GM20000 (cell line): ENCODE measurements at regions not wholly inside any gene's neighbourhood (a gene's known extent, or its start where the extent isn't known, plus 50 kb on each side); places are given as distances from the start of the nearest gene placed in this dataset.

Source experiments
- DNase-seq: peaks from one replicate; pipeline ENCODE4 v3.0.0; 2012; ENCODE audit warnings: low spot score
- TF ChIP-seq, protein P1 (sequence below): IDR thresholded peaks from 2 replicates; pipeline ENCODE4 v1.5.1; 2012; ENCODE audit warnings: mild to moderate bottlenecking, control low read depth; ENCODE audit errors: extremely low read depth, missing control alignments

DNA sequence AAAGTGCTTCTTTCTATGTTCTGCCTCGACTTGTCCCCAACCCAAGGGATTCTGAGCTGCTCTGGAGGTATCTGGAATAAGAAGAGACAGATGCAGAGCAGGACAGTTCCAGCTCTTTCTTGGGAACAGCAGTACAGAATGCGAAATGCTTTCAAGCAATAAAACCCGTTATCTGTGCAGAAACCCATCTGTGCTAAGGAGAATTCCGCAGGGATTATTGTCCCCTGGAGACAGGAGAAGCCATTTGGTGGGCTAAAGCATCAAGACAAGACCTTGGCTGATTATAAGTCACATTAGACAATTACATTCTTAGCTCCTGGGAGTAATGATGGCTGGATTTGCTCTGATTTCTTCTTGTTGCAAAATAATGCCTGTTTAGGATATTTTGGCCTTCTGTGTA is 185.4 kb upstream of the GLI2 start:
- TF ChIP-seq, protein P1, sequence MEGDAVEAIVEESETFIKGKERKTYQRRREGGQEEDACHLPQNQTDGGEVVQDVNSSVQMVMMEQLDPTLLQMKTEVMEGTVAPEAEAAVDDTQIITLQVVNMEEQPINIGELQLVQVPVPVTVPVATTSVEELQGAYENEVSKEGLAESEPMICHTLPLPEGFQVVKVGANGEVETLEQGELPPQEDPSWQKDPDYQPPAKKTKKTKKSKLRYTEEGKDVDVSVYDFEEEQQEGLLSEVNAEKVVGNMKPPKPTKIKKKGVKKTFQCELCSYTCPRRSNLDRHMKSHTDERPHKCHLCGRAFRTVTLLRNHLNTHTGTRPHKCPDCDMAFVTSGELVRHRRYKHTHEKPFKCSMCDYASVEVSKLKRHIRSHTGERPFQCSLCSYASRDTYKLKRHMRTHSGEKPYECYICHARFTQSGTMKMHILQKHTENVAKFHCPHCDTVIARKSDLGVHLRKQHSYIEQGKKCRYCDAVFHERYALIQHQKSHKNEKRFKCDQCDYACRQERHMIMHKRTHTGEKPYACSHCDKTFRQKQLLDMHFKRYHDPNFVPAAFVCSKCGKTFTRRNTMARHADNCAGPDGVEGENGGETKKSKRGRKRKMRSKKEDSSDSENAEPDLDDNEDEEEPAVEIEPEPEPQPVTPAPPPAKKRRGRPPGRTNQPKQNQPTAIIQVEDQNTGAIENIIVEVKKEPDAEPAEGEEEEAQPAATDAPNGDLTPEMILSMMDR: no peak
- DNase-seq: no peak

DNA sequence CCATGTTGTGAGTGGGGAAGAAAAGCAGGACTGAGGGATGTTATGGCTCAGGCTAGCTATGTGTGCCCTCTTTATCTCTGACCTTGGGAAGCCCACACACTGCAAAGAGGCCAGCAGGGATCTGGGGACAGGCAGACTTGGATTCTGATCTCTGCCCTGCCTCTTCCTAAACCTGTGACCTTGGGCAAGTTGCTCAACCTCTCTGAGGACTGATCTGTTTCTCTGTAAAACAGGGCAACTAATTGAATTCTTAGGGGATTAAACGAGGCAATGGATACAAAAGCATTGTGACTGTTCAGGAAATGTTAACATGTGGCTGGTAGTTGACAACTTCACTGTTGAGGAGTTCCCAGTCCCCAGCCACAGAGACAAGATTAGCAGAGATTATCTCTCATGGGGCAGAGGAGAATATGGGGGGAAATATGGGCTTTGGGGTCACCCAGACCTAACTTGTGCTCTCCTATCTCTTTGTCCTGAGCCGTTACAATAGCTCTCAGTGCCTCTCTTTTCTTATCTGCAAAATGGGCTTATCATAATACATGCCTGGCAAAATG is 184.7 kb upstream of the GLI2 start:
- TF ChIP-seq, protein P1: no peak
- DNase-seq: no peak

DNA sequence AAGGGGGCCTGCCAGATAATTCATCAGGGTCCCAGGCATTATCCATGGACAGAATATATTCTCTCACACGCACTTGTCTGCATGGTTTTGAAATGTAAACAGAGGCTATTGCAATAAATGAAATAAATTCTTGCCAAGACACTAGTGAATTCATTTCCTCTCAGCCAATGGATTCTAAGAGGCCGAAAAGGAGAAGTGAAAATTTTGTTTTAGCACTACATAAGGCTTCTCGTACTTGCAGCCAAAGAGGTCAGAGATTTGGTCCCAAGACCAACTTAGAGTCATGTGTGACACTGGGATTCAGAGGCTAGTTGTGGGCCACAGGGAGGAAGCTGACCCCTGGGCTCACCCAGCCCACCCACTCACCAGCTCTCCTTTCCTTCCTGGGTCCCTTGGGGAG is 184.1 kb upstream of the GLI2 start:
- DNase-seq: peak; percentile 48
- TF ChIP-seq, protein P1: no peak

DNA sequence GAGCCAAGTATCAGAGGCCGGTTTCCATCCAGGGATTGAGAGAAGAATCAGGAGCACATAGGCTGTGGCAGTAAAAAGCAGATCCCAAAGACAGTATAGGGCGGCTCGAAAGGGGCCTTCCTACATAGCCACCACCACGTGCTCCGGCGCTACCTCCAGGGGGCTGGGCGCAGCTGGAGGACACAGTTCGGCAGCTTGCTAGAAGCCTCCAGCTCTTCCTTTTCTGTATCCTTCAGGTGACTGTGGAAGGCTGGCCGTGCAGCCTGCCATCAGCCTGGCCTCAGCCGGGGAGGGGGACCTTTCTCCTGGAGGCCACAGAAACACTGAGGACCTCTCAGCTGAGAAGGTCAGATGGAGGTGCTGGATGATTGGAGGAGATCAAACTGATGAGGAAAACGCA is 183.6 kb upstream of the GLI2 start:
- TF ChIP-seq, protein P1: no peak
- no peak for DNase-seq

DNA sequence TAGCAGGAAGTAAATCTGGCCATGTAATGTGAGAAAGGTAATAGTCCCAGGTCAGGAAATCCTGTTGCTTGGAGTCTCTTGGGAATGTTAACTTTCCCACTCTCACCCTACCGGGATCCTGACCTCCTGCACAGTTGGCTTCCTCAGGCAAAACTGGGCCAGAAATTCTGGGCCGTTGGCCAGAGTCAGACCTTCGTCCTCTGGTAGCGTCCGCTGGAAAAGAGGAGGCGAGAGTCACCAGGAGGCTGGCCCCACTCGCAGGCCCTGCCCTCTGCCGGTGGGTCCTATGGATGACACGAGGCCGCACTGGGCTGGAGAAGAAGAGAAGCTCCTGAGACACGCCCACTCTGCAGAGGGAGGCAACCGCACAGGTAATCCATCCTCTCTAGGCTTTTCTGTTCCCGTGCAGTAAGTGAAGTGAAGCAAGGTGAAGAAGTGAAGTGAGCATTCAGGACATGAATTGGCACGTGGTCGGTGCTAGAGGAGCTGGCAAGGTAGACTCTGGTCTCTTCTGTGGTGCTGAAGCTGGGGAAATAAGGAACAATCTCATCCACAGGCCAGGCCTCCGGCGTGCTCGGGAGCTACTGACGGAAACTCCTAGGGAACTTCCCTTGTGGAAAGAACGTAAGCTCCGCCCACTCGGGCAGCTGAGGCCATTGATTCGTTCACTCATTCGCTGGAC is 182.7 kb upstream of the GLI2 start:
- peak; percentile 44 for DNase-seq
- TF ChIP-seq, protein P1: peak; percentile 41

DNA sequence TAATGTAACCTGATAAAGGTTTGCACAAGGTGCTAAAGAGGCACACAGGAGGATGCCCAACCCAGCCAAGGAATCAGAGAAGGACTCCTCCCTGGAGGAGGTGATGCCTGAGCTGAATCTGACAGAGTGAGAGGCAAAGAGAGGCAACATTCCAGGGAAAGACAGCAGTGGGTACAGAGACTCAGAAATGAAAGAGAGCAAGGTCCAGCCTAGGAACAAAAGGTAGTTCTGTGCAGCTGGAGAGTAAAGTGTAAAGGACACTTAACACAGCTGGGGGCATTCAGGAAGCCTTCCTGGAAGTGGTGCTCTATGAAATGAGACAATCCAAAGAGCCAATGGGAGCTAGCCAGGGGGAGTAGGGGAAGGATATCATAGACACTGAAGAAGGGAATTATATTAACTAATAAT is 181.0 kb upstream of the GLI2 start:
- no peak for DNase-seq
- TF ChIP-seq, protein P1: no peak

DNA sequence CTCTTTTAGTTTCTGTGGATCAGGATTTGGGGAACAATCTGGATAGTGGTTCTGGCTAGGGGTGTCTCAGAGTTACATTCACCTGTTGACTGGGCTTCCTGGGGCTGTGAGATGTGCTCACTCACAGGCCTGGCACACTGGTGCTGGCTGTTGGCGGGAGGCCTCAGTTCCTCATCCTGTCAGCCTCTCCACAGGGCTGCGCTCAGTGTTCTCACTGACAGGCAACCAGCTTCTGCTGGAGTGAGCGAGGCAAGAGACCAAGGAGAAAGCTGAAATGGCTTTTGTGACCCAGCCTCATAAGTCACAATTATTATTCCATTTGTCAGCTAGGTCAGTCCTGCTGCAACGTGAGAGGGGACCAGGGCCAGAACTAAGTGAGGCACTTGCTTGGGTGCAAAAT is 180.6 kb upstream of the GLI2 start:
- TF ChIP-seq, protein P1: no peak
- DNase-seq: no peak
